ENCODE measurements at regions not wholly inside any gene's neighbourhood (a gene's known extent, or its start where the extent isn't known, plus 50 kb on each side); places are given as distances from the start of the nearest gene placed in this dataset.

DNA sequence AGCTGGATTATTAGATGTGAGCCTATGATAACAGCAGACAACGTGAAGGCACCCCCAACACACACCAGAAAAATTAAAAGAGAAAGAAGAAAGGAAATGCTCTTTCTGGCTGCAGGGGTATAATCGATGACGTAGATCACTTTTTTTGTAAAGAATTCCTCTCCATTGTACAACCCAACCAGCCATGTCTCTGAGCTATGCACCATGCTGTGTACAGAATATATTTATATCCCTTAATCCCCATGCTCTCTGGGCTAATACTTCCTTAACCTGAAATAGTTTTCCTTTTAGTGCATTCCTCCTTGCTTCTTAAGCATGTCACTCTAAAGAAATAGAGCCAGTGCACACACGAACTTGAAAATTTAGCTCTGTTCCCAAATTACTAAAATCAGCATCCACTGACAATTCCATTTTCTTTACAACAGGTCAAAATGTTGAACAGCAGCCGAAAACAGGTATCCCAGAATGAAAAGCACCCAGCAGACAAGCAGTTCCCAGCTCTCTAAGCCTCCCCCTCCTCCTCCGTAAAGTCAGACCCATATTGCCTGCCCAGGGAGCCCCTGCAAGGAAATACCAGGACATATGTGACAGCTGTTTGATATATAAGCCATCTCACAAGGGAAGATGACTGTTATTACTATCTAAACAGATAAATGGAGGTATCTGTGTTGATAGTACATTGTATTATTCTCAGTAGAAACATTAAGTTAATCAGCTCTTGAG lies 247.4 kb upstream of the RAB6C start:
- Mint-ChIP-seq H3K4me1 (no peaks in the 10 kb centered on the region), H3K27me3 (no peaks in the 10 kb centered on the region), H3K9me3 (no peaks in the 10 kb centered on the region), H3K27ac (no peak overlapping the region), H3K36me3 (no peaks in the 10 kb centered on the region), H3K4me3 (no peak overlapping the region)
- no peak for DNase-seq

DNA sequence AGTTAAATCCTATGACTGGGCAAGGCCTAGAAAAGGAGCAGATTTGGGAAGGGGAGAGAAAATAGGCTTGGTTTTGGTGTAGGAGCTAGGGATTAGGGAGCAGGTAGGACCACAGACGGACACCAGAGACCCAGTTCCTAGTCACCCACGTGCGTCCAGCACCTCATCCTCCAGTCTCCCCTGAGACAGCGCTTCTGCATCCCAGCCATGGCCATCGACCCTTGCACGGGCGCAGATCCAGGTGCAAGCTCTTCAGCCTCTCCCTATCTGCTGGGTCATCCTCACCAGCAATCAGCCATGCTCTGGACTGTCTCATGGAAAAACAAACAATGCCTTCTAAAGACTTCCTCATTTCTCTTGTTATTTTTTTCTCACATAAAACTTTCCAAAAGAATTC lies 246.8 kb upstream of the RAB6C start:
- no peaks in the 10 kb centered on the region for H3K9me3 Mint-ChIP-seq
- no peaks in the 10 kb centered on the region for H3K36me3 Mint-ChIP-seq
- no peak for DNase-seq
- no peak overlapping the region for H3K27ac Mint-ChIP-seq
- H3K4me3 Mint-ChIP-seq = no peak overlapping the region
- no peaks in the 10 kb centered on the region for H3K27me3 Mint-ChIP-seq
- no peaks in the 10 kb centered on the region for H3K4me1 Mint-ChIP-seq

DNA sequence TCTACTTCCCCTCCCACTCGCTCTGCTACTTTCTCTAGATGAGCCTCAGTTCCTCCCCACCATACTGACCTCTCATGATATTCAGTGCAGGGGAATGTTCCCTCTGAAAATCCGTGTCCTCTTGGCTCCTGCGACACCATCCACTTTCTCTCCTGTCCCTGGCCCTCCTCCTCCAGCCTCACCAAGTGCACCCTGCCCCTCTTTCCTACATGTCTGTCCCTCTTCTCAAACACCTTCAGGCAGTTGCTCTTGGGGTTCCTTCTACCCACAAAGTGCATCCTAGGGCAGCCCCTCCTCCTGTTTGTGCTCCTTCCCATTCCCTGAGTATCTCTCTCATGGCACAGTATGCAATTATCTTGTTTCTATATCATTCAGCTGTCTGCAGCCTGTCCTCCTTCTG lies 246.4 kb upstream of the RAB6C start:
- Mint-ChIP-seq H3K27me3 (no peaks in the 10 kb centered on the region), H3K36me3 (no peaks in the 10 kb centered on the region), H3K4me1 (no peaks in the 10 kb centered on the region), H3K9me3 (no peaks in the 10 kb centered on the region), H3K4me3 (no peak overlapping the region), H3K27ac (no peak overlapping the region)
- DNase-seq = no peak

DNA sequence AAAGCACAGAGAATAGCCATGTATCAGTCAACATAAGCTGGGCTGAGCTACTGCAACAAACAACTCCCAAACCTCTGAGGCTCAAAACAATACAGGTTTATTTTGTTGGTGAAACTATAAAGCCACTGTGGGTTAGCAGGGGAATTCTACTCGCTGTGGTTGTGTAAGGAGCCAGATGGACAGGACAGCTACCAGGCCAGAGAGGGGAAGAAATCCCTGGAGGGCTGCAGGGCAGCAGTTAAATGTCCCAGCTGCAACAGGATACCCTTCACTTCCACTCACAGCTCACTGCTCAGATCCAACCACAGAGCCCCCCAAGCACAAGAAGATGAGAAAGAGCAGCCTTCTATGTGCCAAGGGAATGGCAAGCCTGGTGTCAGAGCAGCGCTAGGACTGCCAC lies 245.9 kb upstream of the RAB6C start:
- Mint-ChIP-seq H3K4me1 (no peaks in the 10 kb centered on the region), H3K9me3 (no peaks in the 10 kb centered on the region), H3K4me3 (no peak overlapping the region), H3K27ac (no peak overlapping the region), H3K36me3 (no peaks in the 10 kb centered on the region), H3K27me3 (no peaks in the 10 kb centered on the region)
- no peak for DNase-seq

DNA sequence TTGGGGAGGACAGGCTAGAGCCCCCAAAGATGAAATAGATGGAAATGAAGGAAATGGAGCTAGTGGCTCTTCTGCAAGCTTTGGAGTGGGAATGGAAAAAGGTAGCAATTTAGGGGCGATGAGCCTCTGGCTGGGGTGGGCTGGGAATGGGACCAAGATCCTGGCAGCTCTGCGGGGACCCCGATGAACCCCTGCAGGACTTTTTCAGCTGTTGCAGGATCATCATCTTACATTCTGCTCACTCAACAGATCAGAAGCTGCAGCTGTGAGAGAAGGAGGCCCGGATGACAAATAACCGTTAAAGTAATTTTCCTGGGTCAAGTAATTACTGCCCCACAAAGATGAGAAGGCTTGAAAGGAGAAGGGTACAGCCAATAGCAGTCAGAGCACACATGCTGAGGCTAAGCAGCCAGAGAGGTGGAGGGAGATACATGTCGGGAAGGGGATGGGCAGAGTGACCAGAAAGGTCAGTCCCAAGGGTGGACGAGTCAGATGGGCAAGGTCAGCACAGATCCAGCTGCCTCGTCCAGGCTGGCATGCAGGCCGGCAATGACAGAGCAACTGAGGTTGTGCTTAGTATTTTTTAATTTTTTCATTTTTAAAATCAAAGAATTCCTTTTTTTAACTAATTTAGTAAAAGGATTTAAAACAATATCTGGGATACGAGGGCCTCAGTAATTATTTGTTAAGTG lies 245.0 kb upstream of the RAB6C start:
- no peaks in the 10 kb centered on the region for H3K36me3 Mint-ChIP-seq
- H3K27me3 Mint-ChIP-seq = no peaks in the 10 kb centered on the region
- no peak overlapping the region for H3K4me3 Mint-ChIP-seq
- H3K4me1 Mint-ChIP-seq = no peaks in the 10 kb centered on the region
- no peaks in the 10 kb centered on the region for H3K9me3 Mint-ChIP-seq
- H3K27ac Mint-ChIP-seq = no peak overlapping the region
- no peak for DNase-seq

DNA sequence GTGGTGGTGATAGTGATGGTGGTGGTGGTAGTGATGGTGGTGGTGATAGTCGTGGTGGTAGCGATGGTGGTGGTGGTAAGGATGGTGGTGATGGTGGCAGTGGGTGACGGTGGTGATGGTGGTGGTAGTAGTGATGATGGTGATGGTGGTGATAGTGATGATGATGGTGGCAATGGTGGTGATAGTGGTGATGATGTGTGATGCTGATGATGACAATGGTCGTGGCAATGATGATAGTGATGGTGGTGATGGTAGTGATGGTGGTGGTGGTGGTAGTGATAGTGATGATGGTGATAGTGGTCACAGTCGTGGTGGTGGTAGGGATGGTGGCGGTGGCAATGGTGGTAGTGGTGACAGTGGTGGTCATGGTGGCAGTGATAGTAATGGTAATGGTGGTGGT lies 243.9 kb upstream of the RAB6C start:
- Mint-ChIP-seq H3K4me1 (no peaks in the 10 kb centered on the region), H3K36me3 (no peaks in the 10 kb centered on the region), H3K4me3 (no peak overlapping the region), H3K27me3 (no peaks in the 10 kb centered on the region), H3K9me3 (no peaks in the 10 kb centered on the region), H3K27ac (no peak overlapping the region)
- DNase-seq = no peak

DNA sequence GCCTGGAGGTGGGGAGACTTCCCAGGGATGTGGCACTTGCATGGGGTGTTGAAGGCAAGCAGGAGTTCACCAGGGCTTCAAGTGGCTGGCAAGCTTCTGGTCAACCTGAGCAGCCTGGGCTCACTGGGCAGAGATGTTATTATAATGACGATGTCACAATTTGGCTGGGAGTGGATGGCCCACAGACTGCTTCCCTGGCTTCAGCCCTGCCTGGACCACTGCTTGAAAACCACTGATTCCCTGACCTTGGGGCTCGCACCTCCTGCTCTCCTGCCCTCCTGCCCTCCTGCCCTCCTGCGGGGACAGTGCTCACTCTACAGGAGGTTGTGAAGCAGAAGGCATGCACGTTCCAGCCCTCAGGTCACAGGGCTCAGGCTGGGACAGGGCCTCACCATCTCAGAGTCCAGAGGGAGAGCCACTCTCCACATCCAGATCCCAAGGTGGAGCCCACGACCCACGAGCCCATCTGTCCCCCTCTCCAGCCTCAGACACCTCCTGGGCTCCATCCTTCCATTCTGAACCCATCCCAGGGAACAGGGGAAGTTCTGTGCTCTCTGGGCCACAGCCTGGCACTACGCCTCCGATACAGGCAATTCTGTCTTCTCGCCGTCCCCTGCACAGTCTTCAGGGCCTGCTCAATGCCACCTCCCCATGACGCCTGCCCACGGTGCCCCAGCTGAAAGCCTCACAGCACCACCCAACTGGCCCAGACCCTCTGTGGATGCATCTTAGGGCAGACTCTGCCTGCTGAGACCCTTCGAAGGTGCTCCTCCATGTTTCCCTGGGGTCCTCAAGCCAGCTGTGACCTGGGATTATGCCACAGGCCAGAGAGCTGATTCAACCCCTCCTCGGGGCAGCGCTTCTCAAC lies 241.6 kb upstream of the RAB6C start:
- no peak overlapping the region for H3K4me3 Mint-ChIP-seq
- DNase-seq = no peak
- H3K9me3 Mint-ChIP-seq = no peaks in the 10 kb centered on the region
- no peaks in the 10 kb centered on the region for H3K4me1 Mint-ChIP-seq
- H3K27me3 Mint-ChIP-seq = no peaks in the 10 kb centered on the region
- H3K36me3 Mint-ChIP-seq = no peaks in the 10 kb centered on the region
- no peak overlapping the region for H3K27ac Mint-ChIP-seq

DNA sequence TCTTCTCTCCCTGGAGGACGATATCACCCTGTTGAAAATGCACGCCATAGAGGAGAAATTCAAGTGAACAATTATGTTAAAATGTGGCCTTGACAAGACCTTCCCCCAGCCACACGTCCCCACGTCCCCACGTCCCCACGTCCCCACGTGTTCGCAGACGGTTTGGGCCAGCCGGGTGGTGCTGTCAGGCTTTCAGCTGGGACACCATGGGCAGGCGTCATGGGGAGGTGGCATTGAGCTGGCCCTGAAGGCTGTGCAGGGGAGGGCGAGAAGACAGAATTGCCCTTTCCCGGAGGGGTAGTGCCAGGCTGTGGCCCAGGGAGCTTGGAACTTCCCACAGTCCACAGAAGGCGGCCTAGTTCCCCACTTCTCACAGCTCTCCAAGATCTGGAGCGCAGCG lies 240.7 kb upstream of the RAB6C start:
- Mint-ChIP-seq H3K27ac (no peak overlapping the region), H3K36me3 (no peaks in the 10 kb centered on the region), H3K4me3 (no peak overlapping the region), H3K27me3 (no peaks in the 10 kb centered on the region), H3K4me1 (no peaks in the 10 kb centered on the region), H3K9me3 (no peaks in the 10 kb centered on the region)
- no peak for DNase-seq

DNA sequence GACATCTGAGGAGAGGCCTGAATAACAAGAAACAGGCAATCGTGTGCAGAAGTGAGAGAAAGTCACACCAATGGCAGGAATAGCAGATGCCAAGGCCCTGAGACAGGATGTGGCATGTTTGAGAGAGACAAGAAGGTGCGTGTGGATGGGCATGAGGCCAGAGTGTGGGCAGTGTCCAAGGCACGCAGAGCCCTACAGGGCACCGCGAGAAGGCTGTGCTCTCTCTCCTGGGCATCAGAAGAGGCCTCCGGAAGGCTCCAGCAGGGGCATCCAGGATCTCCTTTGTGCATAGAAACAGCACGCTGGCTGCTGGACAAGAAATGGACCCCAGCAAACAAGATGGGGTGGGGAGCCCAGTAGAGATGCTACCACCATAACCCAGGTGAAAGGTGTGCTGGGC lies 239.0 kb upstream of the RAB6C start:
- Mint-ChIP-seq H3K27ac (no peak overlapping the region), H3K4me3 (no peak overlapping the region), H3K36me3 (no peaks in the 10 kb centered on the region), H3K4me1 (no peaks in the 10 kb centered on the region), H3K9me3 (no peaks in the 10 kb centered on the region), H3K27me3 (no peaks in the 10 kb centered on the region)
- DNase-seq = no peak

DNA sequence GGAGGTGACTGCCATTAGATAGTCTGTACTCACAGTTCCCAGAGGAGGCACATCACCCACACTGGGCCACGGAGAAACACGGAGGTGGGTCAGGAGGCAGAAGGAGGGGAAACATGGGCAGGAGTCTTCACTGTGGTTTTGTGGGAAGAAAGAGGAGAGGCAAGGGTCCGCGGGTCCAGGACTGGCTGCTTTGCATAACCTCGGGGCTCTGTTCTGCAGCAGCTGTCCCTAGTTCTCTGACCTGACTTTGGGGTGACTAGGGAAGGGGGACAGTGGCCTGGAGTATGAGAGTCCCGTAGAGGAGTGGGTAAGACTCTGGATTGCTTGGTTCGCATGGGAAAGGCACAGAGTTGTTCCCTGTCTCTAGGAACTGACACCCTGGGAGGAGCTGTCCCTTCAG lies 238.3 kb upstream of the RAB6C start:
- Mint-ChIP-seq H3K4me3 (no peak overlapping the region), H3K9me3 (no peaks in the 10 kb centered on the region), H3K36me3 (no peaks in the 10 kb centered on the region), H3K4me1 (no peaks in the 10 kb centered on the region), H3K27ac (no peak overlapping the region), H3K27me3 (no peaks in the 10 kb centered on the region)
- no peak for DNase-seq

DNA sequence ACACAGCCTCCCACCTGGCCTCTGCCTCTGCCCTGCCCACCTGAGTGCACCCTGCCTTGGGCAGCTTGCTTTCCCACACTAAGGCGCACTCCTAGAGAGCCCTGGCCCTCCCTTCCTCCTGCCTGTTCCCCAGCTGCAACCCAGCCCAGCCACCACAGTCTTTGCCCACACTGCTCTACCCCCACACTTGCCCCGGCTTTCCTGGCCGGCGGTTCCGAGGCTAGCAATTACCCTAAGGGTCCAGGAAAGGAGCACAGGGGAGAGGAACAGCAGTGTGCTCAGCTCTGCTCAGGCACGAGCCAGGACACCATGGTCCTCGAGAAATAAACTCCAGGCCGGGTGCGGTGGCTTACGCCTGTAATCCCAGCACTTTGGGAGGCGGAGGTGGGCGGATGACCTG lies 237.8 kb upstream of the RAB6C start:
- Mint-ChIP-seq H3K27me3 (no peaks in the 10 kb centered on the region), H3K36me3 (no peaks in the 10 kb centered on the region), H3K4me3 (no peak overlapping the region), H3K9me3 (no peaks in the 10 kb centered on the region), H3K4me1 (no peaks in the 10 kb centered on the region), H3K27ac (no peak overlapping the region)
- DNase-seq = no peak

DNA sequence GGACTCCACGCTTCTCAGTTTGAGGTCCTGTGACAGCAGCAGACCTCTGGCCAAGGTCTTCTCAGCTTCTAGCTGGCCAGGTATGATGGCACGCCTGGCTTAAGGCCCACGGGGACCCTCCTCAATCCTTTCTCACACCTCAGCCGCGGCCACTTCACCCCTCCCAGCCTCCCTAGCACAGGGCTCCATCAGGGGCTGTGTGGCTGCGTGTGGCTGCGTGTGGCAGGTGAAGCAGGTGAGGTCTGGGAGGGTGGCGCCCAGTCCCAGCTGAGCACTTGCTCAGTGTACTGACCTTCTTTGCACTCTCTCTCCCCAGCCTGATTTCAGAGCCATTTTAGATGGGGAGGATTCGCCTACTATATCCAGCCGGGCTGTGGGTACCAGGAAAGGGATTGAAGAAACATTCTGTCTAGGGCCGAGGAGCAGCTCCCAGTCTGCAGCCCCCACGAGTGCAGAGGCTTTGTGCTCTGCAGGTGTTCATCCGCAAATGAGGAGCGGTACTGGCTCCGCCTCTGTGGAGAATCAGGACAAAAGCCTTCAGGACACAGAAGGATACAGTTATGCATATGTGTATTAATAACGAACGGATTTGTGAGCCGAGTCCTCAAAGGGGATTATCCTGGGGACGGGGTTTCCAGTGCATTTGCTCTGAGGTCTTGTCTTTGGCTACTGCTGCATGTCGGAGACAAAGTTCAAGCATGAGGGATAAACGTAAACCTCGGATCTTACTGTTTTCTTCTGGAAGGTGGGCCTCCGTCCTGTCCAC lies 236.9 kb upstream of the RAB6C start:
- Mint-ChIP-seq H3K27me3 (no peaks in the 10 kb centered on the region), H3K4me3 (no peak overlapping the region), H3K9me3 (no peaks in the 10 kb centered on the region), H3K27ac (no peak overlapping the region), H3K36me3 (no peaks in the 10 kb centered on the region), H3K4me1 (no peaks in the 10 kb centered on the region)
- DNase-seq = no peak

DNA sequence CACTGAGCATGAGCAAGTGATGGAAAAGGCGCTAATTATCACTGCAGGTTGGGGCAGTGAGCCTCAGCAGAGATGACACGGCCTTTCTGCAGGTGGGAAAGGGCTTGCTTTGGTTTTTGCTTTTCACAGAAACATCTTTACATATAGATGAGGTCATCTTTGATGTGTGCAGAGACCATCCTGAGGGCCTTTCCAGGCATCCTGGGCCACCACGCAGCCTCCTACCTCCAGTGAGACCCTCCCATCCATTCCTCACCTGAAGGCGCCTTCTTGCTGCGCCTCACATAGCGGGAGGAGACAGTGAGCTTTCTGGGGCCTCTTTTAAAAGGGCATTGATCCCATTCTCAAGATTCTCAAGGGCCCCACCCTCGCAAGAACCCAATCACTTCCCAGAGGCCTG lies 235.3 kb upstream of the RAB6C start:
- H3K27me3 Mint-ChIP-seq = peaks cover 2% of the 10 kb centered on the region
- H3K4me3 Mint-ChIP-seq = no peak overlapping the region
- H3K36me3 Mint-ChIP-seq = no peaks in the 10 kb centered on the region
- no peaks in the 10 kb centered on the region for H3K9me3 Mint-ChIP-seq
- peaks cover 3% of the 10 kb centered on the region for H3K4me1 Mint-ChIP-seq
- DNase-seq = no peak
- no peak overlapping the region for H3K27ac Mint-ChIP-seq

DNA sequence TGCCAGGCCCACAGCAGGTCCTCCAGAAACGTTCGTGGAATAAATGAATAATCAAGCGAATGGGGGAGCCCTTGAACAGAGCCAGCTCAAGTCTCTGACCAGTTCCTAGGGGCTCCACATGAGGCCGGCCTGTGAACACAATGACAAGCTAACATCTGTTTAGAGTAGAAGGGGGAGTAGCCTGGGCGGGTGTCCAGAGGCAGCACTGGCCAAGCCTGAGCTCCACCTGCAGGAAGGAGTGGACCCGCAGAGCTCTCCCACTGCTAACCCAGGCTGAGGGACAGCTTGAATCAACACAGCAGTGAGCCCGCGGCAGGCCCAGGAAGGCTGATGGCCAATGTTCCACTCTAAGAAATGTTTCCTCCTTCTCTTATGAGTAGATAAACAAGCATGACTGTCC lies 234.8 kb upstream of the RAB6C start:
- H3K4me3 Mint-ChIP-seq = no peak overlapping the region

More for the DNA sequence above, 234.8 kb upstream of the RAB6C start:
- Mint-ChIP-seq H3K9me3 (no peaks in the 10 kb centered on the region), H3K27ac (no peak overlapping the region), H3K4me1 (peaks cover 3% of the 10 kb centered on the region), H3K27me3 (peaks cover 7% of the 10 kb centered on the region), H3K36me3 (no peaks in the 10 kb centered on the region)
- DNase-seq = no peak

Measured in activated naive CD8-positive, alpha-beta T cell treated with anti-CD3 and anti-CD28 coated beads for 36 hours (primary cell).